Lower leg skin (tissue), 3 donors: ENCODE measurements at regions not wholly inside any gene's neighbourhood (a gene's known extent, or its start where the extent isn't known, plus 50 kb on each side); places are given as distances from the start of the nearest gene placed in this dataset.

Experiments
- CTCF ChIP-seq, 3 donors: fragments of 450-650 bp; IDR thresholded peaks; one replicate each; pipeline ENCODE4 v1.5.1; 2016; ENCODE audit warnings: antibody characterized with exemption in 3 of 3, mild to moderate bottlenecking in 3 of 3, moderate library complexity in 2 of 3
- POLR2A ChIP-seq, 2 donors: fragments of 450-650 bp; IDR thresholded peaks; one replicate each; pipeline ENCODE4 v1.6.1; 2016 to 2017; ENCODE audit warnings: antibody characterized with exemption in 2 of 2, mild to moderate bottlenecking in 1 of 2, moderate library complexity in 1 of 2

- TF ChIP-seq CTCF (IDR thresholded peaks at IDR 0.05), result no peak
- no peak for TF ChIP-seq POLR2A (IDR thresholded peaks at IDR 0.05)
These were observed 51.0 kb upstream of the RAB27B start for GRCh38 chr18:54777118-54777791.
